MM.1S (cell line): ENCODE measurements at regions not wholly inside any gene's neighbourhood (a gene's known extent, or its start where the extent isn't known, plus 50 kb on each side); places are given as distances from the start of the nearest gene placed in this dataset.

Experiments used
- DNase-seq: peaks from one replicate; pipeline ENCODE4 v3.0.0-alpha.2; 2015
- H2AFZ ChIP-seq: fragments of 300-600 bp; sonication (generic); 2 replicates; pipeline ENCODE4 v1.6.0; 2016; ENCODE audit warnings: antibody characterized with exemption, low read length
- H3F3A ChIP-seq: fragments of 300-600 bp; sonication (generic); 2 replicates; pipeline ENCODE4 v1.6.1; 2016; ENCODE audit warnings: mild to moderate bottlenecking, antibody characterized with exemption, low read length, moderate library complexity, mixed read lengths; ENCODE audit not compliant: insufficient read depth
- H3K27ac ChIP-seq: fragments of 300-600 bp; sonication (generic); 2 replicates; pipeline ENCODE4 v1.5.1; 2016; ENCODE audit warnings: mild to moderate bottlenecking, low read length
- H3K27me3 ChIP-seq: fragments of 300-600 bp; sonication (generic); replicated peaks from 2 replicates; pipeline ENCODE4 v1.6.0; 2016; ENCODE audit warnings: low read length; ENCODE audit not compliant: insufficient read depth
- H3K36me3 ChIP-seq: fragments of 300-600 bp; sonication (generic); replicated peaks from 2 replicates; pipeline ENCODE4 v1.6.1; 2016; ENCODE audit warnings: mild to moderate bottlenecking, low read length, mixed read lengths; ENCODE audit not compliant: insufficient read depth
- H3K4me1 ChIP-seq: fragments of 300-600 bp; sonication (generic); 2 replicates; pipeline ENCODE4 v1.6.1; 2016; ENCODE audit warnings: low read length, mixed read lengths
- H3K4me2 ChIP-seq: fragments of 300-600 bp; sonication (generic); 2 replicates; pipeline ENCODE4 v1.6.0; 2016; ENCODE audit warnings: low read depth, low read length
- H3K4me3 ChIP-seq: fragments of 300-600 bp; sonication (generic); 2 replicates; pipeline ENCODE4 v1.5.1; 2016; ENCODE audit warnings: low read length, mixed read lengths
- H3K79me2 ChIP-seq: fragments of 300-600 bp; sonication (generic); 2 replicates; pipeline ENCODE4 v1.6.1; 2016; ENCODE audit warnings: mixed run types, low read length, mixed read lengths
- H3K9ac ChIP-seq: fragments of 300-600 bp; sonication (generic); 2 replicates; pipeline ENCODE4 v1.6.1; 2016; ENCODE audit warnings: low read length, mixed read lengths
- H3K9me2 ChIP-seq: fragments of 300-600 bp; sonication (generic); replicated peaks from 2 replicates; pipeline ENCODE4 v1.6.1; 2016; ENCODE audit warnings: mild to moderate bottlenecking, low read length, mixed read lengths; ENCODE audit not compliant: insufficient read depth
- H3K9me3 ChIP-seq: fragments of 300-600 bp; sonication (generic); replicated peaks from 2 replicates; pipeline ENCODE4 v1.6.1; 2016; ENCODE audit warnings: mild to moderate bottlenecking, low read length, mixed read lengths; ENCODE audit not compliant: insufficient read depth
- H4K20me1 ChIP-seq: fragments of 300-600 bp; sonication (generic); 2 replicates; pipeline ENCODE4 v1.6.1; 2016; ENCODE audit warnings: mild to moderate bottlenecking, low read length, moderate library complexity, mixed read lengths; ENCODE audit not compliant: insufficient read depth
- EZH2 ChIP-seq: fragments of 300-600 bp; sonication (generic); optimal IDR thresholded peaks from 2 replicates; pipeline ENCODE3; 2017; ENCODE audit warnings: low read depth, mild to moderate bottlenecking, antibody characterized with exemption, low read length, mixed read lengths
- EZH2phosphoT487 ChIP-seq: fragments of 300-600 bp; sonication (generic); IDR thresholded peaks from 2 replicates; pipeline ENCODE4 v1.6.1; 2018; ENCODE audit warnings: antibody characterized with exemption, low read length
- TF ChIP-seq, protein P1 (sequence below): fragments of 300-600 bp; sonication (generic); IDR thresholded peaks from 2 replicates; pipeline ENCODE4 v1.5.1; 2016; ENCODE audit warnings: antibody characterized with exemption, low read length, mixed read lengths

DNA sequence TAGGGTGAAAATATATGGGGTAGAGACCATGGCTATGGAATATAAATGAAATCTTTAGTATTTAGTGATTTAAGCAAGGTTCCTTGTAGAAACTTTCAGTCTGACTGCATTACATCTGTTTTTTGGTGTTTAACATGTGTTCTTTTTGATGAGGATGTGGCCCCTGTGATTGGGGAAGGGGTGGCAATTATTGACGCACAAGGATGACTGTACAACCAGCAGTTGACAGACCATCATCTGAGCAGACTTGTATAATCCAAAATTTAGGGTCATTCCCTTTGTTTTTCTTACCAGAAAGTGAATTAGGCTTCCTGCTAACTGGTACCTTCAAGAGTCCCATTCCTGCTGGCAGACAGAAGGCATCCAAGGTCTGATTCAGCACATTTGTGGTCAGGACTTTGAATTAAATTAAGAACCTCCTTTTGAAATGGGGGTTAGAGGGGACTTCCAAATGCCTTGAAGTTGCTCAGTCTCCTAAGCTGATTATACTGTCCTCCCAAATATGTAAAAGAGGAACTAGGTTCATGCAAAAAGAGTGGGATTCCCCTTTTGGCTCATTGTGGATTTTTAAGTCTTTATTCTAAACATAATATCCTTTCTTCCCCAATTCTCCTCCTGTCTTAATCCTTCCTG lies 112.4 kb upstream of the CXCL13 start:
- Histone ChIP-seq H3F3A (peaks cover 7% of the 10 kb centered on the region; the same call in 1 of the 2 replicates), H3K27me3 (no peaks in the 10 kb centered on the region), H3K4me2 (peak overlapping the region; percentile 62), H3K9me2 (no peaks in the 10 kb centered on the region), H2AFZ (0 out of 2 replicates have a peak overlapping the region, but pooled peaks have one; percentile 0), H3K27ac (peak overlapping the region; percentile 64; the same call in 1 of the 2 replicates), H3K79me2 (no peaks in the 10 kb centered on the region), H3K36me3 (no peaks in the 10 kb centered on the region), H4K20me1 (no peaks in the 10 kb centered on the region), H3K4me3 (no peak overlapping the region), H3K4me1 (peaks cover 20% of the 10 kb centered on the region), H3K9ac (no peak overlapping the region), H3K9me3 (no peaks in the 10 kb centered on the region)
- TF ChIP-seq, protein P1, sequence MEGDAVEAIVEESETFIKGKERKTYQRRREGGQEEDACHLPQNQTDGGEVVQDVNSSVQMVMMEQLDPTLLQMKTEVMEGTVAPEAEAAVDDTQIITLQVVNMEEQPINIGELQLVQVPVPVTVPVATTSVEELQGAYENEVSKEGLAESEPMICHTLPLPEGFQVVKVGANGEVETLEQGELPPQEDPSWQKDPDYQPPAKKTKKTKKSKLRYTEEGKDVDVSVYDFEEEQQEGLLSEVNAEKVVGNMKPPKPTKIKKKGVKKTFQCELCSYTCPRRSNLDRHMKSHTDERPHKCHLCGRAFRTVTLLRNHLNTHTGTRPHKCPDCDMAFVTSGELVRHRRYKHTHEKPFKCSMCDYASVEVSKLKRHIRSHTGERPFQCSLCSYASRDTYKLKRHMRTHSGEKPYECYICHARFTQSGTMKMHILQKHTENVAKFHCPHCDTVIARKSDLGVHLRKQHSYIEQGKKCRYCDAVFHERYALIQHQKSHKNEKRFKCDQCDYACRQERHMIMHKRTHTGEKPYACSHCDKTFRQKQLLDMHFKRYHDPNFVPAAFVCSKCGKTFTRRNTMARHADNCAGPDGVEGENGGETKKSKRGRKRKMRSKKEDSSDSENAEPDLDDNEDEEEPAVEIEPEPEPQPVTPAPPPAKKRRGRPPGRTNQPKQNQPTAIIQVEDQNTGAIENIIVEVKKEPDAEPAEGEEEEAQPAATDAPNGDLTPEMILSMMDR: no peak
- no peak for TF ChIP-seq EZH2phosphoT487
- peak; percentile 68 for DNase-seq

DNA sequence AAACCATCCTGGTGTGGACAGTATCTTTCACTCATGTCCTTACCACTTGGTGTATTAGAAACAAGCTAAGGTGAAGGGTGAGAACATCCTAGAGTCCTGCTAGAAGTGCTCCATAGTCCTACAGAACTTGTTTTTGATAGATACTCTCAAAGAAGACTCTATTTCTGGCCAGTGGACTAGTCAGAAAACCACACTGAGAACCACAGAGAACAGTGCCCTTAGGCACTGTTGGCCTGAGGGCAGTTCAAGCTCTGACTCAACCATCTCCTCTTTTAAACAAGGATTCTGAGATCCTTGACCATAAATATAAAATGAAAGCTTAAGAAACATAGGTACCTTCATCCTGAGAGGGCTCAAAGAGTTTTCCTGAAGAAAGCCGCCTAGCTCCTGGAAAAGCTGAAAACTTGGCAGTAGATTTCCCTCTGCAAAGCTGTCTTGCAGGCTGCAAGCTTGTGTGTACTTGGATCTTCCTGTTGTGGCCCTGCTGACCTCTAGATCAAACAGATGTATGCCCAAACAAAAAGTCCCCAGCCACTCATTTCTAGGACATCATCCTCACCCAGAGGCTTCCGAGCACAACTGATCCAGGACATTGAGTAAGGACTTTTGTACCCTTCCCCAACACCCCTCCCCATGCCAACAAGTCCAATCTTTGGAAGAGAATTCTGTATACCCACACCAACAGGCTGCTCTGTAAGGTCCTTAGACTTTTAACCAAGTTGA lies 111.6 kb upstream of the CXCL13 start:
- H4K20me1 ChIP-seq: no peaks in the 10 kb centered on the region
- no peak overlapping the region for H3K9ac ChIP-seq
- TF ChIP-seq, protein P1: no peak
- TF ChIP-seq EZH2phosphoT487 (no peak), EZH2 (no peak)
- no peaks in the 10 kb centered on the region for H3K27me3 ChIP-seq
- peaks cover 7% of the 10 kb centered on the region; the same call in 1 of the 2 replicates for H3F3A ChIP-seq
- H3K4me3 ChIP-seq: 0 out of 2 replicates have a peak overlapping the region, but pooled peaks have one; percentile 2
- no peaks in the 10 kb centered on the region for H3K79me2 ChIP-seq
- H3K4me1 ChIP-seq: peaks cover 20% of the 10 kb centered on the region
- no peaks in the 10 kb centered on the region for H3K9me2 ChIP-seq
- H3K36me3 ChIP-seq: no peaks in the 10 kb centered on the region
- DNase-seq: peak; percentile 74
- H3K4me2 ChIP-seq: peak overlapping the region; percentile 62
- peak overlapping the region; percentile 0; the same call in 1 of the 2 replicates for H2AFZ ChIP-seq
- peak overlapping the region; percentile 64; the same call in 1 of the 2 replicates for H3K27ac ChIP-seq
- no peaks in the 10 kb centered on the region for H3K9me3 ChIP-seq

GRCh38 chr4:77496457-77496856 lies 109.2 kb upstream of the CXCL13 start:
- H3K9me2 ChIP-seq: no peaks in the 10 kb centered on the region
- TF ChIP-seq, protein P1: no peak
- peaks cover 7% of the 10 kb centered on the region; the same call in 1 of the 2 replicates for H3F3A ChIP-seq
- H3K27ac ChIP-seq: no peak overlapping the region
- H3K36me3 ChIP-seq: no peaks in the 10 kb centered on the region
- H3K9ac ChIP-seq: no peak overlapping the region
- no peak overlapping the region for H3K4me3 ChIP-seq
- no peaks in the 10 kb centered on the region for H3K9me3 ChIP-seq
- no peaks in the 10 kb centered on the region for H3K79me2 ChIP-seq
- no peak overlapping the region for H2AFZ ChIP-seq
- no peaks in the 10 kb centered on the region for H4K20me1 ChIP-seq
- H3K4me1 ChIP-seq: peaks cover 20% of the 10 kb centered on the region
- no peak for DNase-seq
- H3K27me3 ChIP-seq: no peaks in the 10 kb centered on the region
- no peak overlapping the region for H3K4me2 ChIP-seq
